CD4-positive, alpha-beta memory T cell (primary cell): ENCODE measurements at regions not wholly inside any gene's neighbourhood (a gene's known extent, or its start where the extent isn't known, plus 50 kb on each side); places are given as distances from the start of the nearest gene placed in this dataset.

Source experiments
- CTCF ChIA-PET: fragments of 350-600 bp; sonication (Branson Sonifier 250); formaldehyde crosslinking; loops from one replicate; lab custom pipeline; 2021; ENCODE audit warnings: inconsistent platforms; ENCODE audit not compliant: partially characterized antibody; lab: Charles Lee
- POLR2A ChIA-PET: fragments of 350-600 bp; sonication (Branson Sonifier 250); formaldehyde crosslinking; loops from one replicate; lab custom pipeline; 2021; ENCODE audit not compliant: partially characterized antibody; lab: Charles Lee
- DNase-seq, 5 donors: peaks; one replicate each; pipeline versions ENCODE4 v3.0.0 to v3.0.0-alpha.2; 2020 to 2022; ENCODE audit warnings: mixed read lengths in 1 of 5
- H3K27ac ChIP-seq: one replicate; pipeline ENCODE4 v1.7.0; 2013; ENCODE audit warnings: low read depth, low read length
- H3K27me3 ChIP-seq: 2 replicates; pipeline ENCODE4 v1.7.0; 2013; ENCODE audit warnings: mild to moderate bottlenecking, low read length, moderate library complexity; ENCODE audit not compliant: insufficient read depth
- H3K36me3 ChIP-seq: 2 replicates; pipeline ENCODE4 v1.7.0; 2013; ENCODE audit warnings: mild to moderate bottlenecking, low read length, moderate library complexity; ENCODE audit not compliant: insufficient read depth
- H3K4me1 ChIP-seq: 2 replicates; pipeline ENCODE4 v1.7.0; 2013; ENCODE audit warnings: mild to moderate bottlenecking, low read length, moderate library complexity; ENCODE audit not compliant: insufficient read depth
- H3K4me3 ChIP-seq, 2 donors: one replicate each; pipeline ENCODE4 v1.7.0; 2013; ENCODE audit warnings: low read length in 2 of 2, mild to moderate bottlenecking in 1 of 2
- H3K9me3 ChIP-seq, 2 donors: one replicate each; pipeline ENCODE4 v1.7.0; 2013; ENCODE audit warnings: low read length in 2 of 2, control low read depth in 1 of 2; ENCODE audit not compliant: control insufficient read depth in 1 of 2
- H3K27ac Mint-ChIP-seq, 7 donors: one replicate each; pipeline ENCODE4 v1.8.0; 2020 to 2021; ENCODE audit warnings: mixed read lengths in 7 of 7, mild to moderate bottlenecking in 6 of 7, inconsistent platforms in 3 of 7, moderate library complexity in 3 of 7
- H3K27me3 Mint-ChIP-seq, 2 donors: one replicate each; pipeline ENCODE4 v1.8.0; 2020 to 2021; ENCODE audit warnings: mixed read lengths in 2 of 2
- H3K36me3 Mint-ChIP-seq, 2 donors: one replicate each; pipeline ENCODE4 v1.8.0; 2020 to 2021; ENCODE audit warnings: mixed read lengths in 2 of 2, inconsistent platforms in 1 of 2, mild to moderate bottlenecking in 1 of 2
- H3K4me1 Mint-ChIP-seq, 4 donors: one replicate each; pipeline ENCODE4 v1.8.0; 2020 to 2021; ENCODE audit warnings: mixed read lengths in 4 of 4, mild to moderate bottlenecking in 1 of 4
- H3K4me3 Mint-ChIP-seq, 8 donors: one replicate each; pipeline ENCODE4 v1.8.0; 2020 to 2021; ENCODE audit warnings: mixed read lengths in 8 of 8, mild to moderate bottlenecking in 7 of 8, moderate library complexity in 6 of 8, inconsistent platforms in 3 of 8
- H3K9me3 Mint-ChIP-seq, 8 donors: one replicate each; pipeline ENCODE4 v1.8.0; 2020 to 2021; ENCODE audit warnings: mixed read lengths in 8 of 8, mild to moderate bottlenecking in 5 of 8, inconsistent platforms in 3 of 8, moderate library complexity in 1 of 8
- intact Hi-C: fragments of 100-400 bp; cut with micrococcal nuclease; formaldehyde crosslinking; loops from one replicate; pipeline ENCODE4 v1.15.1; 2023

GRCh38 chr9:10911373-10911772, 298.6 kb upstream of the PTPRD start:
- Histone ChIP-seq H3K27ac (no peak overlapping the region), H3K36me3 (no peaks in the 10 kb centered on the region), H3K9me3 (no peaks in the 10 kb centered on the region), H3K27me3 (no peaks in the 10 kb centered on the region), H3K4me1 (no peaks in the 10 kb centered on the region), H3K4me3 (no peak overlapping the region)
- no peak overlapping the region for H3K27ac Mint-ChIP-seq
- no peak for DNase-seq
- intact Hi-C loops = no loop called here
- ChIA-PET CTCF (no interaction called here), POLR2A (no interaction called here)
- no peak overlapping the region for H3K4me3 Mint-ChIP-seq
- peaks cover 0 to 29% (median 16%) of the 10 kb centered on the region in 8 donors for H3K9me3 Mint-ChIP-seq
- H3K4me1 Mint-ChIP-seq = no peaks in the 10 kb centered on the region
- H3K27me3 Mint-ChIP-seq = no peaks in the 10 kb centered on the region
- H3K36me3 Mint-ChIP-seq = no peaks in the 10 kb centered on the region

DNA sequence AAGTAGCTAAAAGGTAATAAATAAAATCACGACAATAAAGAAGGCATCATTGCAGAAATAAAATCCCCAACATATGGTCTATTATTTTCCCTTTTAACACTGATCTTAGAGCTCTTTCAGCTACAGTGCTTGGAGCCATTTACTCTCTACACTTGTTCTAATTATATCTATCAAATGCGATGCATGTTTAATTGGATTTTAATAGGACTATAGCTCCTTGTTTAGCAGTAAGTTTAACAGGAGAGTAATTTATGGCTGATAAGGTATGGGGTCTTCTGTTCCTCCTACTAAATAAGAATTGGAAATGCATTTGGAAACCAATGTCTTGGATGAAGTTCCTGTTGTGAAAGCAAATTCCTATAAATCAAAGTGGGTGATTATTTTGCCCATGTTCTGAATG, 304.2 kb upstream of the PTPRD start:
- Histone ChIP-seq H3K27me3 (no peaks in the 10 kb centered on the region), H3K9me3 (no peaks in the 10 kb centered on the region), H3K36me3 (no peaks in the 10 kb centered on the region), H3K4me1 (no peaks in the 10 kb centered on the region), H3K4me3 (no peak overlapping the region), H3K27ac (no peak overlapping the region)
- H3K27me3 Mint-ChIP-seq = no peaks in the 10 kb centered on the region
- no peak for DNase-seq
- no peaks in the 10 kb centered on the region for H3K4me1 Mint-ChIP-seq
- ChIA-PET POLR2A (no interaction called here), CTCF (no interaction called here)
- H3K9me3 Mint-ChIP-seq = peaks cover 5 to 26% (median 14%) of the 10 kb centered on the region in 8 donors
- H3K36me3 Mint-ChIP-seq = no peaks in the 10 kb centered on the region
- intact Hi-C loops = no loop called here
- no peak overlapping the region for H3K27ac Mint-ChIP-seq
- no peak overlapping the region for H3K4me3 Mint-ChIP-seq

DNA sequence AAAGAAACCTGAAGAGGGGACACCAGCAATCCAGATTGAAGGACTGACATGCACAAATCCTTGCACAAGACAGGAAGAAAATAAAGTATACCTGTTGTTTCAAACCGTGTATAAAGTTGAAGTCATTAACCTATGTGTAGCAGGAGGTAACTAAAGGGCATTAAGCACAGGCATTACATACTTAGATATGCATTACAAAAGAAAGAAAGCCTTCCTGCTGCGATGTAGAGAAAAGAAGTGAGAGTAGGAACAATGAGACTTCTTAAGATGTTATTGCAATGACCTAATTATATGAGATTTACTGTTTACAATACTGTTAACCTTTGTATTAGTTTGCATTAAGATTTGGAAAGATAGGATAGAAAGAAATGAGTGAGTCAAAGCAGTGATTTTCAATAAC, 308.9 kb upstream of the PTPRD start:
- Mint-ChIP-seq H3K36me3 (no peaks in the 10 kb centered on the region), H3K9me3 (peaks cover 7 to 40% (median 19%) of the 10 kb centered on the region in 8 donors), H3K4me1 (no peaks in the 10 kb centered on the region), H3K27me3 (no peaks in the 10 kb centered on the region), H3K4me3 (no peak overlapping the region), H3K27ac (no peak overlapping the region)
- Histone ChIP-seq H3K36me3 (no peaks in the 10 kb centered on the region), H3K4me1 (no peaks in the 10 kb centered on the region), H3K4me3 (no peak overlapping the region), H3K27me3 (no peaks in the 10 kb centered on the region), H3K9me3 (no peaks in the 10 kb centered on the region), H3K27ac (no peak overlapping the region)
- DNase-seq = no peak
- ChIA-PET POLR2A (no interaction called here), CTCF (no interaction called here)
- intact Hi-C loops = no loop called here

- Histone ChIP-seq H3K9me3 (no peaks in the 10 kb centered on the region), H3K4me3 (no peak overlapping the region), H3K4me1 (no peaks in the 10 kb centered on the region), H3K36me3 (no peaks in the 10 kb centered on the region), H3K27me3 (no peaks in the 10 kb centered on the region), H3K27ac (no peak overlapping the region)
- H3K27me3 Mint-ChIP-seq = no peaks in the 10 kb centered on the region
- H3K36me3 Mint-ChIP-seq = no peaks in the 10 kb centered on the region
- H3K4me1 Mint-ChIP-seq = no peaks in the 10 kb centered on the region
- no peak for DNase-seq
- H3K4me3 Mint-ChIP-seq = no peak overlapping the region
- intact Hi-C loops = no loop called here
- ChIA-PET CTCF (no interaction called here), POLR2A (no interaction called here)
- H3K9me3 Mint-ChIP-seq = peaks cover 2 to 34% (median 15%) of the 10 kb centered on the region in 8 donors
- H3K27ac Mint-ChIP-seq = no peak overlapping the region
Observed at GRCh38 chr9:10925896-10926295, 313.1 kb upstream of the PTPRD start.

DNA sequence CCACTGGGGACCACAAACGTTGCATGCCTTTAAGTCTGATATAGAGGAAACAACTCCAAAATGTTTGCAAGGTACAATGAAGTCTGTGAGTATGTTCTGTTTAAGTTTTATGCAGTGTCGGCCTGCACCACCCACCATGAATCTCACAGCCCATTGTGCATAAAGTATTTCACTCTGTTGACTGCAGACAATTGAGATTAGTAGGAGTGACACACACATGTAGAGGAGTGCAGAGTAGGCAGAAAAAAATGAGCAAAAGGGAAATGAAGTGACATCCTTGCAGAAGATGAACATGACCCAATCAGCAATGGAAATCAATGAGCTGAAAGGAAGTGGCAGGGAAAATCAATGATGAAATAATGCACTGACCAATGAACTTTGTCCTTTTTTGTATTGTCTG, 315.6 kb upstream of the PTPRD start:
- no peaks in the 10 kb centered on the region for H3K4me1 ChIP-seq
- intact Hi-C loops = no loop called here
- H3K36me3 ChIP-seq = no peaks in the 10 kb centered on the region
- H3K36me3 Mint-ChIP-seq = no peaks in the 10 kb centered on the region
- H3K27me3 ChIP-seq = no peaks in the 10 kb centered on the region
- POLR2A ChIA-PET = no interaction called here
- no peaks in the 10 kb centered on the region for H3K9me3 ChIP-seq
- no peaks in the 10 kb centered on the region for H3K27me3 Mint-ChIP-seq
- no peak overlapping the region for H3K4me3 ChIP-seq
- H3K4me3 Mint-ChIP-seq = no peak overlapping the region
- CTCF ChIA-PET = no interaction called here
- H3K27ac ChIP-seq = no peak overlapping the region
- H3K27ac Mint-ChIP-seq = no peak overlapping the region
- peaks cover 8 to 31% (median 13%) of the 10 kb centered on the region in 8 donors for H3K9me3 Mint-ChIP-seq
- H3K4me1 Mint-ChIP-seq = no peaks in the 10 kb centered on the region
- DNase-seq = no peak

- no peak for DNase-seq
- Histone ChIP-seq H3K27me3 (no peaks in the 10 kb centered on the region), H3K4me3 (no peak overlapping the region), H3K36me3 (no peaks in the 10 kb centered on the region), H3K27ac (no peak overlapping the region), H3K9me3 (peaks cover 0 to 8% of the 10 kb centered on the region in 2 donors), H3K4me1 (no peaks in the 10 kb centered on the region)
- Mint-ChIP-seq H3K9me3 (peaks cover 3 to 22% (median 8%) of the 10 kb centered on the region in 8 donors), H3K4me1 (no peaks in the 10 kb centered on the region), H3K36me3 (no peaks in the 10 kb centered on the region), H3K27me3 (no peaks in the 10 kb centered on the region), H3K27ac (no peak overlapping the region), H3K4me3 (no peak overlapping the region)
- intact Hi-C loops = no loop called here
- POLR2A ChIA-PET = no interaction called here
- CTCF ChIA-PET = no interaction called here
Observed at GRCh38 chr9:10930081-10930480, 317.3 kb upstream of the PTPRD start.

DNA sequence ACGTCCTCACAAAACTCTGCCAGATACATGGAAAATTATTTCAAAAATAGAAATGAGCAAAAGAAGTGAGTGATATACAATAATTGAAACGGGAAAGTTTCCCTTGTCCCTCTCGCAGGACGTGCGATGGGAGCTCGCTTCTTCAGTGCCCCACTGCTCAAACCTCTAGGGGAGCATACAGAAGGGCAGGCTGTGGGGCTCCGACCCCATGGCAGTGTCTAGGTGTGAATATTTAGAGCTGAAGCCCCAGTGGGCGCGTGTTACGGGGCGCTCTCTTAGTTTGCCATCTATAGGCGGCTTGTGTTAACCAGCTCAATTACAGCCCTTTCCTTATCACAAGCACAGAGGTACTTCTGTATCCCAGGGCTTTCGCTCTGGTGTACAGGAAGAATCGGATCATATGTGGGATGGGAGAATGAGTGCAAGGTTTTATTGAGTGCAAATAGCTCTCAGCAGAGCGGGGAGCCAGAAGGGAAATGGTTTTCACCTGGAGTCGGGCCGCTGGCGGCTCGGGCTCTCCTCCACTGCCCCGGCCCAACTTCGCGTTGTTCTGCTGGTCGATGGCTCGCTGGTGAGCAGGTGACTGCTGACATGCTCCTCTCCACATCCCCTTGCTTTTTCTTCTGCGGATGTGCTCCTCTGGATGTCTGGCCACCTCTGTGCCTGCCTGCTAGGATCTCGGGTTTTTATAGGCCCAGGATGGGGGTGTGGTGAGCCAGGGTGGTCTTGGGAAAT, 334.0 kb upstream of the PTPRD start:
- Histone ChIP-seq H3K27me3 (no peaks in the 10 kb centered on the region), H3K4me3 (no peak overlapping the region), H3K27ac (no peak overlapping the region), H3K9me3 (peaks cover 0 to 8% of the 10 kb centered on the region in 2 donors), H3K36me3 (no peaks in the 10 kb centered on the region), H3K4me1 (no peaks in the 10 kb centered on the region)
- Mint-ChIP-seq H3K4me3 (no peak overlapping the region), H3K27ac (no peak overlapping the region), H3K27me3 (no peaks in the 10 kb centered on the region), H3K4me1 (no peaks in the 10 kb centered on the region), H3K9me3 (peaks cover 0 to 26% (median 11%) of the 10 kb centered on the region in 8 donors), H3K36me3 (no peaks in the 10 kb centered on the region)
- POLR2A ChIA-PET = no interaction called here
- DNase-seq = no peak
- CTCF ChIA-PET = no interaction called here
- intact Hi-C loops = no loop called here
